22Rv1 (cell line): ENCODE measurements at regions not wholly inside any gene's neighbourhood (a gene's known extent, or its start where the extent isn't known, plus 50 kb on each side); places are given as distances from the start of the nearest gene placed in this dataset.

Experiments
- CTCF ChIP-seq: fragments of 450-650 bp; IDR thresholded peaks from 2 replicates; pipeline ENCODE4 v1.5.1; 2017; ENCODE audit warnings: mild to moderate bottlenecking
- ZFX ChIP-seq: fragments of 450-650 bp; IDR thresholded peaks from 2 replicates; pipeline ENCODE4 v1.6.1; 2017; ENCODE audit warnings: antibody characterized with exemption, borderline replicate concordance

GRCh38 chr5:13566871-13567339, 377.6 kb downstream of the DNAH5 start:
- TF ChIP-seq CTCF (no peak), ZFX (no peak)
